Ishikawa (cell line): ENCODE measurements at regions not wholly inside any gene's neighbourhood (a gene's known extent, or its start where the extent isn't known, plus 50 kb on each side); places are given as distances from the start of the nearest gene placed in this dataset.

Source experiments
- CEBPB ChIP-seq: IDR thresholded peaks from 2 replicates; pipeline ENCODE4 v1.6.1; 2012
- EP300 ChIP-seq: IDR thresholded peaks from 2 replicates; pipeline ENCODE4 v1.6.1; 2012; ENCODE audit warnings: borderline replicate concordance
- FOXM1 ChIP-seq: IDR thresholded peaks from 2 replicates; pipeline ENCODE4 v1.6.1; 2012; ENCODE audit warnings: low read depth, borderline replicate concordance
- MAX ChIP-seq: IDR thresholded peaks from 2 replicates; pipeline ENCODE4 v1.6.1; 2012
- RAD21 ChIP-seq: IDR thresholded peaks from 2 replicates; pipeline ENCODE4 v1.6.1; 2012; ENCODE audit warnings: low read depth
- REST ChIP-seq: IDR thresholded peaks from 2 replicates; pipeline ENCODE4 v1.6.1; 2012; ENCODE audit warnings: low read depth, mild to moderate bottlenecking
- TAF1 ChIP-seq: IDR thresholded peaks from 2 replicates; pipeline ENCODE4 v1.6.1; 2012; ENCODE audit warnings: low read depth, mild to moderate bottlenecking
- TCF12 ChIP-seq: IDR thresholded peaks from 2 replicates; pipeline ENCODE4 v1.6.1; 2012; ENCODE audit warnings: low read depth
- TEAD4 ChIP-seq: IDR thresholded peaks from 2 replicates; pipeline ENCODE4 v1.6.1; 2012
- ZBTB7A ChIP-seq: IDR thresholded peaks from 2 replicates; pipeline ENCODE4 v1.6.1; 2012; ENCODE audit warnings: low read depth
- TF ChIP-seq, protein P1 (sequence below): IDR thresholded peaks from 2 replicates; pipeline ENCODE4 v1.6.1; 2012

DNA sequence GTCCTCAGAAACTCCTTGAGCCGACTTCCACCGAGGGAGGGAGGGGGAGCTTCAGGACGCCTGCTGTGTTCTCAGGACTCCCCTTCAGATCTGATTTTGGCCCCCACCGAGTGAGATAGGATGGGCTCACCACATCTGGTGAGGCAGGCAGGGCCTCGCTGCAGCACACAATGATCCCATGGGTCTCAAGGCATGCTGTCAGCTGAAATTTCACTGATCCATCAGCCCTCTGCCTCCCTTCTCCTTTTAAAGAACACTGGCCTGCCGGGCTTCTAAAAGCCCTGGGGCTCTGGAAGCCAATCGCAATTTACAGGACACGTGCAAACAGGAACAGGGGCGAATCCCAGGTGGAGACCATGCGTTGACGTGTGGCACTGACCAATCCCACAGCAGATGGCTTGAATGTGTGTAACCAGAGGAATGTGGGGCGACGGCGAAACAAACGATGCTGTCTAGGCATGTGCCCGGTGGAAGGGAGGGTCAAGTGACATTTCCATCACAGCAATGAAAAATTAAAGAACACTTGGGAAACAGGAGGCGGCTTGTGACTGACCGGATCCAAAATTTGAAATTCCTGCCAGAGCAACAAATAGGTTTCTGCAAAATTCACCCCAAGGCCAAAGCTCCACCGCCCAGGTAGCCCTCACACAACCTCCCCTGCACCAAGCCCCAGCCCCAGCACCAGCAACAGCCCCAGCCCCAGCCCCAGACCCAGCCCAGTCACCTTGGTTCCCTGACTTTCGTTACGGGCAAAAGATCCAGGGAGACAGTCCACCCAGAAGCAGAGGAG is 167.1 kb upstream of the ZNF337 start:
- TF ChIP-seq TEAD4: no peak
- no peak for TF ChIP-seq RAD21
- no peak for TF ChIP-seq REST
- no peak for TF ChIP-seq TAF1
- no peak for TF ChIP-seq MAX
- TF ChIP-seq EP300: no peak
- no peak for TF ChIP-seq ZBTB7A
- no peak for TF ChIP-seq TCF12
- TF ChIP-seq, protein P1, sequence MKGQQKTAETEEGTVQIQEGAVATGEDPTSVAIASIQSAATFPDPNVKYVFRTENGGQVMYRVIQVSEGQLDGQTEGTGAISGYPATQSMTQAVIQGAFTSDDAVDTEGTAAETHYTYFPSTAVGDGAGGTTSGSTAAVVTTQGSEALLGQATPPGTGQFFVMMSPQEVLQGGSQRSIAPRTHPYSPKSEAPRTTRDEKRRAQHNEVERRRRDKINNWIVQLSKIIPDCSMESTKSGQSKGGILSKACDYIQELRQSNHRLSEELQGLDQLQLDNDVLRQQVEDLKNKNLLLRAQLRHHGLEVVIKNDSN: no peak
- no peak for TF ChIP-seq FOXM1
- TF ChIP-seq CEBPB: no peak
